DOHH2 (cell line): ENCODE measurements at regions not wholly inside any gene's neighbourhood (a gene's known extent, or its start where the extent isn't known, plus 50 kb on each side); places are given as distances from the start of the nearest gene placed in this dataset.

ENCODE experiments used
- CTCF ChIP-seq: fragments of 200-600 bp; sonication (generic); IDR thresholded peaks from one replicate; pipeline ENCODE4 v1.5.1; 2014; ENCODE audit warnings: antibody characterized with exemption, mild to moderate bottlenecking, low read depth, low read length; ENCODE audit not compliant: poor library complexity, severe bottlenecking
- EZH2phosphoT487 ChIP-seq: fragments of 200-600 bp; sonication (generic); IDR thresholded peaks from 2 replicates; pipeline ENCODE4 v1.6.1; 2017; ENCODE audit warnings: borderline replicate concordance, mild to moderate bottlenecking, antibody characterized with exemption, low read length, moderate library complexity, mixed read lengths

GRCh38 chr4:182014164-182014563, 229.0 kb upstream of the TENM3 start:
- no peak for TF ChIP-seq CTCF
- TF ChIP-seq EZH2phosphoT487 = no peak
